IPS DF 4.7 (cell line): ENCODE measurements at regions not wholly inside any gene's neighbourhood (a gene's known extent, or its start where the extent isn't known, plus 50 kb on each side); places are given as distances from the start of the nearest gene placed in this dataset.

ENCODE experiments used
- DNase-seq: peaks from one replicate; pipeline ENCODE4 v3.0.0-alpha.2; 2013; ENCODE audit warnings: low spot score; ENCODE audit errors: extremely low read depth

- DNase-seq = no peak
Observed at GRCh38 chr12:126483145-126484068, 1418.2 kb downstream of the AACS start.

DNA sequence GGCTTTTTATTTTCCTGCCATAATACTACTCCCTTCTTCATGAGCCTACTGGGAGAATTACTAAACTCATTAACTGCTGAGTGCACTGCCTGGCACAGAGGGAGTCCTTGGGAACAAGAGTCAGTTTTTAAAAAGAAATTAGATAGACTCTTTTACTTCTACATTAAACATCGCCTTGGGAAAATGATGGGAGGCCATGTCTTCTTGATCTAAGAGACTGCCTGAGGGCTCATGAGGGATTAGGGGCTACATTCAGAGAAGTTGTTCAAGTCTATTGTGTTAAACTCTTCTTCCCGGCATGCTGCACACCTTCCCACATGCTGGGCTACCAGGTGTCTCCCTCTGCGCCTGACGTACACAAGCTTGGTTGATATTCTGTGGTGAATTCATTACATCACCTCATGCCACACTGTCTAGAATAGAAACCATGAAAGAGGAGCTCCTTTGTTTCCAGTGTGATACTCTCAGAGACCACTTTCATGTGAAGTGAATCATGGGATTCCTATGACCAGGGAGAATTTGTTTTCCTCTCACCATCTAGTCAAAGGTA lies 1422.3 kb downstream of the AACS start:
- DNase-seq = no peak

GRCh38 chr12:126488806-126489205 lies 1423.6 kb downstream of the AACS start:
- no peak for DNase-seq

GRCh38 chr12:126492181-126492580 lies 1426.9 kb downstream of the AACS start:
- no peak for DNase-seq

DNA sequence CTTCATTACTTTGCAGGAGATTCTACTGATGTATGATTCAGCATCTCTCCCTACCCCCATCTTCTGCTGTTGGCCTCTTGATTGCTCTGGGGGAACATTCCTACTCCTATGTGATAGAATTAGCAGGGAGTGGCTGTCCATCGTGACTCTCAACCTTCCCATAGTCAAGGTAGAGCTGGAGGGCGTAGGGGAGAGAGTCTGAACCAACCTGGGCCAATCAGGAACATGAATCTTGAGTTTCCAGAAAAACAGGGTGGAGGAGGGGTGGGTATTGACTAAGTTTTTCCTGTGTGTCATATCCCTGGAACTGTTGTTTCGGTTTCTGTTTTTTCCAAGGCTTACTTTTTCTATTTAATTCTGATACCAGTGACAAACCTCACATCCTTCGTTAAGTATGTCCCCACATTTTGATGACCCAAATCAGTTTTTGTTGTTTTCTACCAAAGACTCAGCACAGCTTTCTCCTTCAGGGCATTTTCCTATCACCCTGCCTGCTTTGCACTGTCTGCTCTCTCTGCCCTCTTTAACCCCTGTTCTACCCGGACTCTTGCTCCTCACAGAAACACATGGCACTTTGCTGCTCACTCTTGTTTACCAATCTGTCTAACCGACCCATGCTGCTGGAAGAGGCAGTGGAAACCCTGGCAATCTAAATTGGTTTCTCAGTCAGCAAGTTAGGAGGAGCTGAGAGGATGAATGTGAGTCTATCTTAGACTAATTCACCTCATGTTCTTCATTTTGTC lies 1428.3 kb downstream of the AACS start:
- DNase-seq = no peak

DNA sequence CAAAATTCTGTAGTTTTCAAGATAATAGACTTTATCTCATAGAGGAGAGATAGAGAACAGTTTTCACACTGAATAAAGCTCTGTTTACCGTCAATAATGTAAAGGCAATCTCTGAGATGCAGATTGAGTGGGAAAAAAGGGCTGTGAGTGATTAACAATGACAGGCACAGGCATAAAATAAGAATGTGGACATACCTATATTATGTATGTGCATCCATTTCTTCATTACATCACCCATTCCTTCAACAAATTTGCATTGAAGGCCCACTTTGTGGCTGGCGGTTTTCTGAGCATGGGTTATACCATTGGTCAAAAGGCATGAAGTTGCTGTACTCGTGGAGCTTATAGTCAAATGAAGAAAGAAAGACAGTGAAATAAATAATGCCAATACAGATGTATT lies 1431.0 kb downstream of the AACS start:
- no peak for DNase-seq

DNA sequence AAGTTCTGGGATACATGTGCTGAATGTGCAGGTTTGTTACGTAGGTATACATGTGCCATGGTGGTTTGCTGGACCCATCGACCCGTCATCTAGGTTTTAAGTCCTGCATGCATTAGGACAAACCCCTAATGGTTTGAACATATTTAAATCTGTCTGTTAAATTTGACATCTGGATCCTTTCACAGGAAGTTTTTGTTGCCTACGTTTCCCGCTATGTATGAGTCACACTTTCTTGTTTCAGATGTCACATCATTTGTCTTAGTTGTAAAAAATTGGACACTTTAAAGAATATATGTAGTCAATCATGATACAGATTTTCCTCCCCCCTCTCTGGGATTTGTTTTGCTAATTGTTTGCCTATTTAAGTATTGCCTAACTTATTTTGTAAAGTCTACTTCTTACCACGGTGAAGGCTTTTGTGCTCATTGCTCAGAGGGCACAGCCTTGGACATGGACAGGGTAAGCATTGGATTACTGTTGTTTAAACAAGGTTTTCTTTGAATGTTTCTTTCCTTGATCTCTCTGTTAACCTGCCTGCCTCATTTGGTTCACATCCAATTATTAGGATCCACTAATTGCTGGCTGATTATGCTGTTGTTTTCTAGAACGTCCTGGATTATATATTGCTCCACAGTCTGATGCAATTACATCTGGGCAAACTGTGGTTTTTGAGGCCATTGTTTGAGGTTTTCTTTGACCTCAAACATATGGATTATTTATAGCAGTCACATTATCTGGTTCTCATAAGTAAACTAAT lies 1441.4 kb downstream of the AACS start:
- DNase-seq = no peak

DNA sequence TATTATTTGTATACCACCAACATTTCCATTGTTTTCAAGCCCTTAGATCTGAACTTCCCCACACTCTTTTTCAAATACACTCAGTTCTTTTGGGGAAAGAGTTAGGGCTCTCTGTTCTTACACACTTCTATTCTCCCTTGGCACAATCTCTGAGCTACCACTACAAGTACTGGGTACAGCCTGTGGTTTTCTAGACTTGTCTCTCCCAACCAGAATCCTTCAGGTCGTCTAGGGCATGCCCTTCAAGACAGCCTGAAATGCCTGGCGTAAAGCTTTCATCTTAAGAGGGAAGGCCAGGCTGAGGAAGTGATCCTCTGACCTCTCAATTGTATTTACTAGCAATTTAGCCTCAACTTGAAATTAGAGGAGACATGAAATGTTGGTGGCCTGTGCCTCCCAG lies 1442.0 kb downstream of the AACS start:
- no peak for DNase-seq

- DNase-seq = no peak
Observed at GRCh38 chr12:126509572-126509971, 1444.3 kb downstream of the AACS start.

DNA sequence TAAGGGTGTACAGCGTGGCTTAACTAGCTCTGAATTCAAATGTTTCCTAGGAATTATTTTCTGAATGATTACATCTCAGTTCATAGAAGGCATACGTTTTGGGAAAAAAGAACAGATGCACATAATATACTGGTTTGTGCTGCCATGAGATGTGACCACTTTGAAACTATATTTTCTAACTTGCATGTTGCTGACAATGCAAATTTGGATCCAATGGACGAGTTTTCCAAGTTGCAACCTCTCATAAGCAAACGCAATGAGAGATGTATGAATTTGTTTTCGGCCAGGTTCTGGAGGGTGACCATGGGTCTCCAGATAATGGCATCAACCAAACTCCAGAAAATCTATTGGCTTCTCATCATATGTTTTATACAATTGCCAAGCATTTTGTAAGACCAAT lies 1445.4 kb downstream of the AACS start:
- no peak for DNase-seq

- no peak for DNase-seq
Observed at GRCh38 chr12:126512916-126513913, 1448.0 kb downstream of the AACS start.

DNA sequence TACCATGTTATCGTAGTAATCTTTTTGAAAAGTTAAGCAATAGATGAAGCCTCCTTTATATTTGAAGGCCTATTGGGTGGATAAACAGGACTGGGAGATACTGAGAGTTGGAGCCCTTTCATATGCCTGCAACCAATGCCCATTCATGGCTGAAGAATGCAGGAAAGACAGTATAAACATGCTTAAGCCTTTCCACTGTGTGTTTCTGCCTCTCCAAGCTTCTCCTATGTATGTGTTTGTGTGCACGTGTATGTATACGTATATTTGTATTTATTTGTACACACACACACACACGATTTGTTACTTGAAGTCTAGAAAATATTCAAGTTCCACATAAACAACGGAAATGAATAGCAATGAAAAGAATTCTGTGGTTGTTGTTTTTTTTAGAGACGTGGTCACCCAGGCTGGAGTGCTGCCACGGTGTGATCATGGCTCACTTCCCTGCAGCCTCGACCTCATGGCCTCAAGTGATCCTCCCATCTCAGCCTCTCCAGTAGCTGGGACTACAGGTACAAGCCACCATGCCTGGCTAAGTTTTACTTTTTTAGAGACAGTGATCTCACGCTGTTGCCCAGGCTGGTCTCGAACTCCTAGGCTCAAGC lies 1453.5 kb downstream of the AACS start:
- DNase-seq = no peak

- no peak for DNase-seq
Observed at GRCh38 chr12:126519833-126520232, 1454.6 kb downstream of the AACS start.

DNA sequence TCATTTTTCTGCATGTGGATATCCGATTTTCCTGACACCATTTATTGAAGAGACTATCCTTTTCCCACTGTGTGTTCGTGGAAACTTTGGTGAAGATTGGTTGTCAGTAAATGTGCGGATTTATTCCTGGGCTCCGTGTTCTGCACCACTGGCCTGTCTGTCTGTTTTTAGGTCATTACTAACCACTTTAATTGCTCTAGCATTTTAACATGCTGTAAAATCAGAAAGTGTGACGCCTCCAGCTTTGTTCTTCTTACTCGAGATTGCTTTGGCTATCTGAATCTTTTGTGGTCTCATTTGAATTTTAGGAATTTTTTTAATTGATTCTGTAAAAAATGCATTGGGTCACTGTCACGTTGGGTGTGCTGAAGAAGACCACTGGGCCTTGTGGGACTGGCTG lies 1458.7 kb downstream of the AACS start:
- DNase-seq = no peak

DNA sequence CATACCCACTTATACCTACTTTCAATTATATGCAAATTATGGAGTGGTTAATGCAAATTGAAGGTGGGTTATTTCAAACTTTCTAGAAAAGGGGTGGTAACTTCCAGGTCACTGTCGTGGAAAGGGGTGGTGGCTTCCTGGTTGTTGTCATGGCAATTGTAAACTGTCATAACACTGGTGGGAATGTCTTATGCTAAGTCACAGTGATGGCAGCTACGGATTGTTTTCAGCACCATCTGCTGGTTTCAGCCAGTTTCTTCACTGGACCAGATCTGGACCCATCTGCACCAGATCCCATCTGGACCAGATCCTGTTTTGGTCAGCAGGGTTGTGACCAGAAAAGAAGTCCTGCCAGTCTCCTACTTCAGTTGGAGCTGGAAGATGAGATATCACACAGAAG lies 1469.3 kb downstream of the AACS start:
- DNase-seq = no peak

DNA sequence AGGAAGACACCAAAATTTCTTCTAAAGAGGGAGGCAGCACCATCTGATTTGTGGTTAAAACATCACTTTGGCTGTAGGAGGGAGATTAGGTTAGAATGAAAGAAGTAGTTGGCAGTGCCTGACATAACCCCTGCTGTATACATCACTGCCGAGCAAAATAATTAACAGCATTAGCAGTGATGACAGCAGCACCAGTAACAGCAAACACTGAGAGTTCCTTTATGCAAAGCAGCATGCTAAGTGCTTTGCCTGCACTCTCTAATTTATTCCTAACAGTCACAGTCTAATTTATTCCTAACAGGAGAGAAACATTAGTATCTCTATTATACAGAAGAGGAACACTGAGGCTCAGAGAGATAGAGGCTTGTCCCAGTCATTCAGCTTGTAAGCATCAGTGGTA lies 1469.7 kb downstream of the AACS start:
- DNase-seq = no peak

- no peak for DNase-seq
Observed at GRCh38 chr12:126535971-126536370, 1470.7 kb downstream of the AACS start.

GRCh38 chr12:126537961-126538530 lies 1472.8 kb downstream of the AACS start:
- DNase-seq = no peak

DNA sequence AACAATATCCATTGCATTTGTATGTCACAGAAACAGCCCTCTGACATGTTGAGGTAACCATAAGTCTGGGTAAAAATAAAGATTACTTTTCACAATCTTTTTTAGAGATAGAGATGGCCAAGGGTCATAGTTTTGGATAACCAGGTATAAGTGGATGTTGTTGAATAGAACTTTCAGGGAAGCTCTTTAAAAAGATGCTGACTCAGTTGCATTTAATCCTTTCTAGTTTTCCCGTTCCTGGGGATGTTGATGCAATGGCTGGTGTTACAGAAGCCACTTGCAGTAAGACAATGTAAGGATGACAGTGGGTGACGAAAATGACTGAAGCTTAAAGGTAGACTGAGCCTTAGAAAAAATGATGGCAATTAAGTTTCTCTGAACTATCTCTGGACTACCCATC lies 1473.7 kb downstream of the AACS start:
- no peak for DNase-seq

DNA sequence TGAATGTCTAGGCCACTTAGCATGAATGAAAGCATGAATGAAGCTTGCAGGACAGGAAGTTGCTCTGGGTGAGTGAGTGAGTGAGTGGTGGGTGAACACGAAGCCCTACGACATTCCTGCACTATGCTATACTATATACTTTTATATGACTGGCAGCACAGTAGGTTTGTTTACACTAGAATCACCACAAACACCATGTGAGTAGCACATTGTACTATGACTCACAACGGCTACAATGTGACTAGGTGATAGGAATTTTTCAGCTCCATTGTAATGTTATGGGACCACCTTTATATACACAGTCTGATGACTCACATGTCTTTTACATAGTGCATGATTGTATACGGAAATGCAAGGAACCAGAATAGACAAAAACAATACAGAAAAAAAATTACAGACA lies 1480.2 kb downstream of the AACS start:
- no peak for DNase-seq
